HepG2 (cell line): ENCODE measurements at regions not wholly inside any gene's neighbourhood (a gene's known extent, or its start where the extent isn't known, plus 50 kb on each side); places are given as distances from the start of the nearest gene placed in this dataset.

Experiments used
- ATAC-seq: fragments of 200-7000 bp; cut with Tn5 transposase; 3 replicates; pipeline ENCODE4 v1.9.1; 2020; ENCODE audit warnings: mild to moderate bottlenecking, moderate library complexity
- BruUV-seq: library from RNA; stranded (reverse); fragments of 400-500 nt; replicated peaks from 2 replicates; lab custom pipeline; 2021; lab: Mats Ljungman, UMichigan
- CTCF ChIA-PET: fragments of 300-600 bp; formaldehyde crosslinking; extraction: SDS; loops from one replicate; lab custom pipeline; 2021; ENCODE audit warnings: low total read pairs, inconsistent platforms, low intra/inter-chr PET ratio; lab: Yijun Ruan, JAX
- POLR2A ChIA-PET: fragments of 350-600 bp; sonication (Branson Sonifier 250); formaldehyde crosslinking; loops from one replicate; lab custom pipeline; 2020; ENCODE audit warnings: antibody characterized with exemption, inconsistent platforms; lab: Yijun Ruan, JAX
- DNase-seq: peaks from one replicate; pipeline ENCODE4 v3.0.0-alpha.2; 2015; ENCODE audit warnings: low spot score
- FAIRE-seq: peaks from 3 replicates; lab custom pipeline; 2011; peaks lifted over from hg19 to GRCh38; lab: Jason Lieb, UNC
- H2AFZ ChIP-seq: one replicate; pipeline ENCODE4 v1.6.1; 2011; ENCODE audit warnings: low read length, inconsistent platforms
- H3K27ac ChIP-seq: fragments of 300-600 bp; 3 replicates; pipeline ENCODE4 v1.8.0; 2011; ENCODE audit warnings: mixed run types, mild to moderate bottlenecking, mixed read lengths, low read length, inconsistent platforms; ENCODE audit not compliant: insufficient read depth; ENCODE audit errors: extremely low read length
- H3K27me3 ChIP-seq, 2 experiments: fragments of 200-600 bp in 1 of 2; 2 replicates in 1 of 2; 3 replicates in 1 of 2; pipeline versions ENCODE4 v1.6.0 to v1.8.0; 2011; ENCODE audit warnings: low read length in 2 of 2, mild to moderate bottlenecking in 2 of 2, moderate library complexity in 2 of 2, inconsistent platforms in 1 of 2; ENCODE audit not compliant: insufficient read depth in 2 of 2, control insufficient read depth in 1 of 2
- H3K36me3 ChIP-seq, 2 experiments: fragments of 200-600 bp in 1 of 2; replicated peaks in 1 of 2; 2 replicates in 1 of 2; 3 replicates in 1 of 2; pipeline versions ENCODE4 v1.5.1 to v1.8.0; 2011; ENCODE audit warnings: low read length in 2 of 2, inconsistent platforms in 1 of 2; ENCODE audit not compliant: insufficient read depth in 2 of 2, control insufficient read depth in 1 of 2
- H3K4me1 ChIP-seq: 2 replicates; pipeline ENCODE4 v1.5.1; 2012; ENCODE audit warnings: low read length, inconsistent platforms; ENCODE audit not compliant: insufficient read depth
- H3K4me2 ChIP-seq: 2 replicates; pipeline ENCODE4 v1.6.0; 2011; ENCODE audit warnings: low read depth, low read length, inconsistent platforms
- H3K4me3 ChIP-seq, 3 experiments: fragments of 200-600 bp in 1 of 3; sonication (generic), shearing (Covaris generic) in 1 of 3; replicated peaks in 1 of 3; 2 replicates each; pipeline ENCODE4 v1.5.1; 2011 to 2016; ENCODE audit warnings: low read length in 3 of 3, inconsistent platforms in 2 of 3, low read depth in 2 of 3, mild to moderate bottlenecking in 2 of 3, control low read depth in 1 of 3, mixed read lengths in 1 of 3; ENCODE audit not compliant: insufficient read depth in 1 of 3
- H3K79me2 ChIP-seq: one replicate; pipeline ENCODE4 v1.6.1; 2011; ENCODE audit warnings: low read length, inconsistent platforms; ENCODE audit not compliant: insufficient read depth
- H3K9ac ChIP-seq: 2 replicates; pipeline ENCODE4 v1.6.0; 2011; ENCODE audit warnings: mild to moderate bottlenecking, low read depth, low read length, inconsistent platforms; ENCODE audit not compliant: insufficient read depth
- H3K9me3 ChIP-seq: 2 replicates; pipeline ENCODE4 v1.5.1; 2012; ENCODE audit warnings: mild to moderate bottlenecking, low read length
- H4K20me1 ChIP-seq: 2 replicates; pipeline ENCODE4 v1.6.0; 2011; ENCODE audit warnings: inconsistent platforms, mild to moderate bottlenecking, low read length, moderate library complexity; ENCODE audit not compliant: insufficient read depth
- HDAC2 ChIP-seq: sonication (generic); formaldehyde crosslinking; IDR thresholded peaks from 2 replicates; pipeline ENCODE4 v1.4.0; 2020; ENCODE audit warnings: missing genetic modification reagents
- LCORL ChIP-seq, 2 experiments: fragments of 450-650 bp in 1 of 2; sonication (generic) in 1 of 2; formaldehyde crosslinking in 1 of 2; IDR thresholded peaks; 2 replicates each; pipeline versions ENCODE4 v1.5.0 to v1.6.1; 2017 to 2020; ENCODE audit warnings: antibody characterized with exemption in 1 of 2, missing genetic modification reagents in 1 of 2
- MIXL1 ChIP-seq: IDR thresholded peaks from 2 replicates; pipeline ENCODE4 v1.6.1; 2016
- PRPF4 ChIP-seq: fragments of 200-400 bp; formaldehyde crosslinking; IDR thresholded peaks from 2 replicates; pipeline ENCODE4 v1.6.1; 2016; ENCODE audit warnings: low read length, low read depth; ENCODE audit not compliant: poor library complexity, severe bottlenecking
- RBAK ChIP-seq: sonication (generic); formaldehyde crosslinking; IDR thresholded peaks from 2 replicates; pipeline ENCODE4 v1.5.1; 2020; ENCODE audit warnings: mild to moderate bottlenecking, missing genetic modification reagents
- SAFB2 ChIP-seq: sonication (generic); formaldehyde crosslinking; IDR thresholded peaks from 2 replicates; pipeline ENCODE4 v1.5.1; 2020; ENCODE audit warnings: missing genetic modification reagents, low read depth, mild to moderate bottlenecking, borderline replicate concordance
- SMAD3 ChIP-seq: sonication (generic); formaldehyde crosslinking; IDR thresholded peaks from 2 replicates; pipeline ENCODE4 v1.4.0; 2020; ENCODE audit warnings: missing genetic modification reagents
- TARDBP ChIP-seq: sonication (generic); formaldehyde crosslinking; IDR thresholded peaks from 2 replicates; pipeline ENCODE4 v1.8.0; 2022; ENCODE audit warnings: mild to moderate bottlenecking, missing genetic modification reagents
- ZNF12 ChIP-seq: sonication (generic); formaldehyde crosslinking; IDR thresholded peaks from 2 replicates; pipeline ENCODE4 v1.5.0; 2020; ENCODE audit warnings: missing genetic modification reagents
- ZNF850 ChIP-seq: sonication (generic); formaldehyde crosslinking; conservative IDR thresholded peaks from 2 replicates; pipeline ENCODE4 v1.9.0; 2021; ENCODE audit warnings: mild to moderate bottlenecking, missing genetic modification reagents
- in situ Hi-C: cut with HindIII; loops from 2 replicates; pipeline ENCODE4 v1.10.0; 2017; ENCODE audit warnings: low pct_unique_long_range_greater_than_20kb; ENCODE audit not compliant: extremely low pct_ligation_motif_present
- intact Hi-C: fragments of 100-400 bp; cut with micrococcal nuclease; formaldehyde crosslinking; loops from one replicate; pipeline ENCODE4 v1.10.0; 2022; ENCODE audit not compliant: unreplicated experiment
- TF ChIP-seq, protein P1 (sequence below): sonication (generic); formaldehyde crosslinking; IDR thresholded peaks from 2 replicates; pipeline ENCODE4 v1.8.0; 2022; ENCODE audit warnings: mild to moderate bottlenecking, missing genetic modification reagents; ENCODE audit not compliant: insufficient replicate concordance
- TF ChIP-seq, protein P2 (sequence below): sonication (generic); formaldehyde crosslinking; IDR thresholded peaks from 2 replicates; pipeline ENCODE4 v1.8.0; 2022; ENCODE audit warnings: missing genetic modification reagents, low read depth, mild to moderate bottlenecking, borderline replicate concordance

DNA sequence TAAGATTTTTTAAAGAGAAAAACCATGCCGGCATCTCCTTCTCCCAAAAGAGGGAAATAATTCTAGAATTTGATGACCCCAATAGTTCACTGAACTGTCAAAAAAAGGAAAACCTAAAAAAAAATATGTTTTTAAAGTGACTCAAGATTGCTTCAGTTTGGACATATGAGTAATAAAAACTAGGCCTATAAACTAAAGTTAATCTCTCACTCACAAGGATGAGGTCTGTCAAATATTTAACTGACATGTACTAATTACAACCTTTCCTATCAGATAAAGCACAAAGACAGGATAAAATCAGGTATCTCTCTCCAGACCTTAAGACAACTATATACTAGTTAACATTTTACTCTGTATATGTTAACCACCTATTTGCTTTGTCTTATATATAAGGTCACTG lies 231.9 kb downstream of the NSUN3 start (continued):
- TF ChIP-seq, protein P1, sequence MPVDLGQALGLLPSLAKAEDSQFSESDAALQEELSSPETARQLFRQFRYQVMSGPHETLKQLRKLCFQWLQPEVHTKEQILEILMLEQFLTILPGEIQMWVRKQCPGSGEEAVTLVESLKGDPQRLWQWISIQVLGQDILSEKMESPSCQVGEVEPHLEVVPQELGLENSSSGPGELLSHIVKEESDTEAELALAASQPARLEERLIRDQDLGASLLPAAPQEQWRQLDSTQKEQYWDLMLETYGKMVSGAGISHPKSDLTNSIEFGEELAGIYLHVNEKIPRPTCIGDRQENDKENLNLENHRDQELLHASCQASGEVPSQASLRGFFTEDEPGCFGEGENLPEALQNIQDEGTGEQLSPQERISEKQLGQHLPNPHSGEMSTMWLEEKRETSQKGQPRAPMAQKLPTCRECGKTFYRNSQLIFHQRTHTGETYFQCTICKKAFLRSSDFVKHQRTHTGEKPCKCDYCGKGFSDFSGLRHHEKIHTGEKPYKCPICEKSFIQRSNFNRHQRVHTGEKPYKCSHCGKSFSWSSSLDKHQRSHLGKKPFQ (CRISPR knock-in tag): no peak
- TF ChIP-seq ZNF850 (CRISPR knock-in tag) (no peak), MIXL1 (no peak), LCORL (IDR thresholded peaks at IDR 0.05) (no peak), LCORL (CRISPR knock-in tag; IDR thresholded peaks at IDR 0.05) (no peak), SMAD3 (CRISPR knock-in tag) (no peak), ZNF12 (CRISPR knock-in tag) (no peak), SAFB2 (no peak), RBAK (CRISPR knock-in tag) (no peak), TARDBP (CRISPR knock-in tag) (no peak)
- TF ChIP-seq, protein P2, sequence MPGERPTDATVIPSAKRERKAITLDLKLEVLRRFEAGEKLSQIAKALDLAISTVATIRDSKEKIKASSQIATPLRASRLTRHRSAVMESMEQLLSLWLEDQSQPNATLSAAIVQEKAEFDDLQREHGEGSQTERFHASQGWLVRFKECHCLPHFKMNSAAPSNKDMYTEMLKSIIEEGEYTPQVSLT (CRISPR knock-in tag): no peak

DNA sequence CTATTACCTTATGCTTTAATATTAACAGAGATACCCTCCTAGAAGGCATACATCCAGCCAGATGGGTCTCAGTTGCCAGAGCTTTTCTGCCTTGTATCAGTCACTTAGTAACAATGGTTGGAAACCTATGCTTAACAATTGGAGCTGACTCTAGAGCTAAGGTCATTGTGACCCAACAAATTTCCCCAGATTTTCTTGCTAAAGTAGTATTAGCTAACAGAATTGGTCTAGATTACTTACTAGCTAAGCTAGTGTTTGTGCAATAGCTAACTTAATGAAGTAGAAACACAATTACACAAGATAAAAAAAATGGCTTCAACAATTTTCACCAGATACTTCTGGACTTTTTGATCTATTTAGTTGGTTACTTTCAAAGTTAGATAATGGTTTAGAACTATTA lies 236.9 kb downstream of the NSUN3 start:
- ATAC-seq: no peak
- Histone ChIP-seq H3K27me3 (no peaks in the 10 kb centered on the region), H4K20me1 (no peaks in the 10 kb centered on the region), H3K9me3 (no peaks in the 10 kb centered on the region), H3K27ac (no peak overlapping the region), H3K79me2 (no peaks in the 10 kb centered on the region), H3K4me1 (peaks cover 1% of the 10 kb centered on the region), H3K4me2 (no peak overlapping the region)
- no peak for DNase-seq
- in situ Hi-C loops: no loop called here
- ChIA-PET CTCF (no interaction called here), POLR2A (no interaction called here)
- FAIRE-seq: no peak
- no TSS peak for BruUV-seq
- intact Hi-C loops: no loop called here
- TF ChIP-seq PRPF4 (no peak), HDAC2 (CRISPR knock-in tag) (no peak)
- TF ChIP-seq, all 625 proteins: peak for 0
- H3K9ac ChIP-seq: no peak overlapping the region
- H3K4me3 ChIP-seq: no peak overlapping the region
- H3K36me3 ChIP-seq: no peaks in the 10 kb centered on the region
- no peak overlapping the region for H2AFZ ChIP-seq
